ENCODE measurements at regions not wholly inside any gene's neighbourhood (a gene's known extent, or its start where the extent isn't known, plus 50 kb on each side); places are given as distances from the start of the nearest gene placed in this dataset.

GRCh38 chr2:226354434-226354833 is 445.2 kb downstream of the IRS1 start:
- DNase-seq (ENCODE audit: extremely low read depth, low read depth) = no peak

- no peak for DNase-seq (ENCODE audit: extremely low read depth, low read depth)
Measured at GRCh38 chr2:226352941-226353560, 446.6 kb downstream of the IRS1 start.

DNA sequence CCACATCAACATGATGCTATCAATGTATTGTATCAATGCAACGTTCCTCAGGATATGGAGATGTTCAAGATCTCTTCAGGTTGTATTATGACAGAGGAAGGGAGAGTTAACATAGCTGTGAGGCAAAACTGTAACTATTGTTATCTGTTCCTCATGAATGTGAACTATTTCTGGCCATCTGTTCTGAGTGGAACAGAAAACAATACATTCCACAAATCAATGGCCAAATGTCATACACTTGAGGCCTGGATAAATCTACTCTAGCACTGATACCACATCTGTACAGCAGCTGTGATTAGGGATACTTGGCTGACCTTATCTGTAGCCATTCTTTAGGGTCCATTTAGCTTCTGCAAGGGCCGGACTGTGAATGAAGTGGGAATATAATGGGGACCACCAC is 447.9 kb downstream of the IRS1 start:
- DNase-seq (ENCODE audit: extremely low read depth, low read depth) = no peak

DNA sequence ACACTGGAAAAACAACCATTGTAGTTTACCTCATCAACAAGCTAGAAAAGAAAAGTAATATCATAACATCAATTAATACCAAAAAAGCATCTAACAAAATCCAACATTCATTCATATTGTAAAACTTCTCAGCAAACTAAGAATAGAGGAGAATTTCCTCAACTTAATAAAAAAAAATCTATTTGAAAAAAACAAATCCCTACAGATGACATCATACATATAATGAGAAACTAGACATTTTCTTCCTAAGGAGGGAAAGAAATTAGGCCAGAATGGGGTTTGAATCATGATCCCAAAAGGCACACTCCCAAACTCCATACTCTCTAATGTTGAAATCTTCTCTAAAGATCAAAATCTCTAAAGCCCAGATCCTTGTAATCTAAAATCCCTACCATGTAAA is 460.0 kb downstream of the IRS1 start:
- DNase-seq (ENCODE audit: extremely low read depth, low read depth) = no peak

DNA sequence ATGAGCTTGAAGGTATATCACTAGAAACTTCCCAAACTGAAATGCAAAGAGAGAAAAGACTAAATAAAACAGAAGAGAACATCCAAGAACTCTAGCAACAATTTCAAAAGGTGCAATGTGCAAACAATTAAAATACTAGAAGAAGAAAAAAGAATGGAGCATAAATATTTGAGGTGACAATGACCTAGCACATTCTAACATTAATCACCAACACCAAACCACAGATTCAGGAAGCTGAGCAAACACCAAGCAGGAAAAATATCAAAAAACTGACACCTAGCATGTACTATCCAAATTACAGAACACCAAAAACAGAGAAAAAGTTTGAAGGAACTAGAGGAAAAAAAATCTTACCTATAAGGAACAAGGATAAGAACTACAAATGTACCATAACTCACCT is 460.8 kb downstream of the IRS1 start:
- no peak for DNase-seq (ENCODE audit: extremely low read depth, low read depth)

- no peak for DNase-seq (ENCODE audit: extremely low read depth, low read depth)
Measured at GRCh38 chr2:226337941-226338600, 461.5 kb downstream of the IRS1 start.

DNA sequence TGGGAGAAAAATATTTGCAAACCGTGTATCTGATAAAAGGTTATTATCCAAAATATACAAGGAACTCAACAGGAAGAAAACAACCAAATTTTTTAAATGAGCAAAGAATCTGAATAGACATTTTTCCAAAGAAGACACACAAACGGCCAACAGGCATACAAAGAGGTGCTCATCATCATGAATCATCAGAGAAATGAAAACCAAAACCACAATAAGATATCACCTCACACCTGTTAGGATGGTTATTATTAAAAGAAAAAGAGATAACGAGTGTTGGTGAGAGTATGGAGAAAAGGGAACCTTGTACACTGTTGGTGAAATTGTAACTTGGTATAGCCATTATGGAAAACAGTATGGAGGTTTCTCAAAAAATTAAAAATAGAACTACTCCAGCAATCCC is 463.3 kb downstream of the IRS1 start:
- DNase-seq (ENCODE audit: extremely low read depth, low read depth) = no peak

- peak; percentile 70 for DNase-seq (ENCODE audit: extremely low read depth, low read depth)
Measured at GRCh38 chr2:226334981-226335720, 464.5 kb downstream of the IRS1 start.

- no peak for DNase-seq (ENCODE audit: extremely low read depth, low read depth)
Measured at GRCh38 chr2:226333388-226333787, 466.2 kb downstream of the IRS1 start.

- no peak for DNase-seq (ENCODE audit: extremely low read depth, low read depth)
Measured at GRCh38 chr2:226330206-226330605, 469.4 kb downstream of the IRS1 start.

DNA sequence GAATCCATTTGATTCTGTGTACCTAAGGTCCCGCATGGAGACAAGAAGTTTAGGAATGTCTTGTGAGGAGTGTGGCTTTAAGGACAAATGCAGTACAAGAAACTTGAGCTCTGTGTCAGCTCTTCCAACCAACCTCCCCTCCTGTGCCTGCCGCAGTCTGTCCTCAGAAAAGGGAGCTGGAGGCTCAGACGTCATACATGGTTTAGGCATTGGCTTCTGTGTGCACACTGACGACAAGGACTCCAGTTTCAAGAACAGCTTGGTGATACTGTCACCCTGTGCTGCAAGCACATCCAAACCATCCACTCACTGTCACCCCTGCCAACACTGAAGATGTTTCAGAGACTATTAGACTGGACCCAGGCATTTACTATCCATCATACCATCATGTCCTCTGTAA is 470.4 kb downstream of the IRS1 start:
- DNase-seq (ENCODE audit: extremely low read depth, low read depth) = no peak

DNA sequence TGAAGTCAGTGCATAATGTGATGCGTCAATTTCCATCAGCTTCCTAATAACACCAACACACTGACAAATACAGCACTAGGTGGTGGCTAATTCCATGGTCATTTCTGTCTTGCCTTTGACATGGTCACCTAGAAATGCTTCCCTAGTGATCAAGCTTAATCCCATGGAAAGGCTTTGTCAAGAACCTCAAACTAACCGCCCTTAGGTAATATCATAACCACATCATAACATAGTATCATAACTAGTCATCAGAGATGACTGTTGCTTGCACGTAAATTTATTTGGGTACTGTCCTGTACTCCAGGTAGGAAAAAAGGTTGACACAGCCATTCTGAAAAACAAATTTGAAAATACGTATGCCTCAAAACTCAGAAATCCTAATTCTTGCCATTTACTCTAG is 471.8 kb downstream of the IRS1 start:
- no peak for DNase-seq (ENCODE audit: extremely low read depth, low read depth)

GRCh38 chr2:226325526-226325925 is 474.1 kb downstream of the IRS1 start:
- DNase-seq (ENCODE audit: extremely low read depth, low read depth) = no peak

GRCh38 chr2:226320076-226320948 is 479.3 kb downstream of the IRS1 start:
- DNase-seq (ENCODE audit: extremely low read depth, low read depth) = no peak

DNA sequence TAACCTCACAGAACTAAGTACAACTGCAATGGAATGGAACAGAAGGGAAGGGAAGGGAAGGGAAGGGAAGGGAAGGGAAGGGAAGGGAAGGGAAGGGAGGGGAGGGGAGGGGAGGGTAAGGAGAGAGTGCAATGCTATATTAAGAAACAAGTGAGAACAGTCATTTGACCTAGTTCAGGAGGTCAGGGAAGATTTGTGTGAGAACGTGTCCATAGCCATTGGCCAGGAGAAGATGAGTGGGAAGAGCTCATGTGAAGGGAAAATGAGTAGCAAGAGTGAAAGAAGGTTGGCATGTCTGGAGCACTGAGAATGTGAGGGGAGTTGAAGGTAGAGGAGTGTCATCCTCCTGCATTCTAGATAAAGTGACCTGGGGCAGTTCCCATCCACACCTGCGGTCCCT is 481.6 kb downstream of the IRS1 start:
- no peak for DNase-seq (ENCODE audit: extremely low read depth, low read depth)

GRCh38 chr2:226313060-226313459 is 486.6 kb downstream of the IRS1 start:
- DNase-seq (ENCODE audit: extremely low read depth, low read depth) = no peak

GRCh38 chr2:226312155-226312554 is 487.5 kb downstream of the IRS1 start:
- no peak for DNase-seq (ENCODE audit: extremely low read depth, low read depth)

- no peak for DNase-seq (ENCODE audit: extremely low read depth, low read depth)
Measured at GRCh38 chr2:226310146-226310545, 489.5 kb downstream of the IRS1 start.

DNA sequence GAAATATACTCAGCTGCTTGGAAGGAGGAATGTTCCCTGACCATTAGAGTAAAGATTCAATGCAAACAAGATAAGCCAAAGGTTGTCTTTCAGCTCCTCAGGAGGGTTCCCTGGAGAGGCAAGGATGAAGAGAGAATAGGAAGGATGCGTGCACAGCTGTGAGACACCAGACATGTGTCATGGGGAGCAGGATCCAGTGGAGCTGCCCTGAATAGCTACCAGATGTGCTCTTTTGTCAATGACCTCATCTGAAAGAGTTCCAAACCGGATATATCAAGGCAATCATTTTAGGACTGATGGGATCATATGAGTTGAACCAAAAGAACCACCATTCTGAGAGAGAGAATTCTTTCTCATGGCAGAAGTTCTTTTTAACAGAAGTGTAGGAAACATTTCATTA is 490.6 kb downstream of the IRS1 start:
- no peak for DNase-seq (ENCODE audit: extremely low read depth, low read depth)

DNA sequence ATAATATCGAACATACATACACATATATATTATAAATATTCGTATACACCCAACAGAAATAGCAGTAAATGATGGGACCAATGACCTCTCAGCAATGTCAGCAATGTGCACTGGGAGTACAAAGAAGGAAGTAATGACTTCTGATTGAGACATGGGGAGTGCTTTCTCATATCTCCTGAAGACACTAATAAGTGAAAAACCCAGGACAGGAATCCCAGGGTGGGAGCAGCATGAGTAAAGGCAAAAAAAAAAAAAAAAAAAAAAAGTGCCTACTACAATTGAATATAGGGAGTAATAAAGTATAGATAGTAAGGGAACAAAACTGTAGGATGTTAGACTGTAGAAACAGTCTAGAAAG is 491.3 kb downstream of the IRS1 start:
- DNase-seq (ENCODE audit: extremely low read depth, low read depth) = no peak
